GM12878 (cell line): ENCODE measurements at regions not wholly inside any gene's neighbourhood (a gene's known extent, or its start where the extent isn't known, plus 50 kb on each side); places are given as distances from the start of the nearest gene placed in this dataset.

ENCODE experiments used
- ATAC-seq: fragments of 200-7000 bp; cut with Tn5 transposase; 3 replicates; pipeline ENCODE4 v1.9.1; 2020; ENCODE audit warnings: mild to moderate bottlenecking, moderate library complexity
- BruUV-seq: library from RNA; stranded (reverse); fragments of 400-500 nt; replicated peaks from 2 replicates; lab custom pipeline; 2021; lab: Mats Ljungman, UMichigan
- CTCF ChIA-PET: fragments of 300-600 bp; sonication (Branson Sonifier 250); formaldehyde crosslinking; extraction: SDS; loops from one replicate; lab custom pipeline; 2021; ENCODE audit warnings: inconsistent platforms; lab: Yijun Ruan, JAX
- POLR2A ChIA-PET: fragments of 350-600 bp; formaldehyde crosslinking; extraction: SDS; loops from one replicate; lab custom pipeline; 2021; ENCODE audit warnings: inconsistent platforms; lab: Charles Lee
- RAD21 ChIA-PET: fragments of 300-600 bp; sonication (Branson Sonifier 250); formaldehyde crosslinking; loops from one replicate; lab custom pipeline; 2023; ENCODE audit warnings: antibody characterized with exemption; ENCODE audit not compliant: unreplicated experiment; lab: Charles Lee
- SMC1A ChIA-PET: fragments of 300-600 bp; sonication (Branson Sonifier 250); formaldehyde crosslinking; loops from one replicate; lab custom pipeline; 2023; ENCODE audit not compliant: unreplicated experiment, uncharacterized antibody; lab: Charles Lee
- DNase-seq: peaks from one replicate; pipeline ENCODE4 v3.0.0-alpha.2; 2011; ENCODE audit warnings: low read depth, low spot score
- FAIRE-seq: peaks from 3 replicates; lab custom pipeline; 2011; peaks lifted over from hg19 to GRCh38; lab: Jason Lieb, UNC
- H2AFZ ChIP-seq: 2 replicates; pipeline ENCODE4 v1.6.0; 2011; ENCODE audit warnings: low read depth, low read length, control low read depth; ENCODE audit not compliant: control insufficient read depth
- H3K27ac ChIP-seq: 2 replicates; pipeline ENCODE4 v1.5.1; 2011; ENCODE audit warnings: control low read depth; ENCODE audit not compliant: control insufficient read depth, insufficient read depth
- H3K27me3 ChIP-seq, 2 experiments: replicated peaks in 1 of 2; 2 replicates each; pipeline versions ENCODE4 v1.6.0 to v1.6.1; 2011; ENCODE audit warnings: low read length in 1 of 2; ENCODE audit not compliant: control insufficient read depth in 2 of 2, insufficient read depth in 2 of 2
- H3K36me3 ChIP-seq, 2 experiments: 2 replicates each; pipeline ENCODE4 v1.5.1; 2011; ENCODE audit warnings: low read length in 1 of 2; ENCODE audit not compliant: control insufficient read depth in 2 of 2, insufficient read depth in 2 of 2
- H3K4me1 ChIP-seq: 2 replicates; pipeline ENCODE4 v1.6.1; 2011; ENCODE audit warnings: mild to moderate bottlenecking, low read length, moderate library complexity, mixed read lengths; ENCODE audit not compliant: control insufficient read depth, insufficient read depth
- H3K4me2 ChIP-seq: 2 replicates; pipeline ENCODE4 v1.6.0; 2011; ENCODE audit warnings: control low read depth; ENCODE audit not compliant: control insufficient read depth, insufficient read depth
- H3K4me3 ChIP-seq: fragments of 200-600 bp; sonication (generic); 2 replicates; pipeline ENCODE4 v1.5.1; 2016
- H3K79me2 ChIP-seq: 2 replicates; pipeline ENCODE4 v1.6.0; 2011; ENCODE audit warnings: low read length; ENCODE audit not compliant: control insufficient read depth, insufficient read depth
- H3K9ac ChIP-seq: 2 replicates; pipeline ENCODE4 v1.8.0; 2011; ENCODE audit warnings: low read length, control low read depth, mixed read lengths; ENCODE audit not compliant: control insufficient read depth, insufficient read depth
- H3K9me3 ChIP-seq: replicated peaks from 3 replicates; pipeline ENCODE4 v1.5.1; 2011; ENCODE audit warnings: mild to moderate bottlenecking, low read length; ENCODE audit not compliant: control insufficient read depth, insufficient read depth
- H4K20me1 ChIP-seq: 2 replicates; pipeline ENCODE4 v1.6.0; 2011; ENCODE audit not compliant: control insufficient read depth, insufficient read depth
- BCL11A ChIP-seq: IDR thresholded peaks from 2 replicates; pipeline ENCODE4 v1.6.1; 2011; ENCODE audit warnings: low read depth, low read length
- CBFB ChIP-seq: IDR thresholded peaks from 2 replicates; pipeline ENCODE4 v1.6.1; 2016; ENCODE audit warnings: antibody characterized with exemption, low read depth
- CHD1 ChIP-seq: IDR thresholded peaks from 2 replicates; pipeline ENCODE4 v1.6.1; 2012; ENCODE audit warnings: low read depth, low read length, improper control_type of control experiment
- CHD2 ChIP-seq: IDR thresholded peaks from 2 replicates; pipeline ENCODE4 v1.6.1; 2011; ENCODE audit warnings: low read depth, low read length, improper control_type of control experiment, borderline replicate concordance
- GABPA ChIP-seq: IDR thresholded peaks from 2 replicates; pipeline ENCODE4 v1.6.1; 2014; ENCODE audit warnings: antibody characterized with exemption, low read depth, mild to moderate bottlenecking, inconsistent platforms
- KAT2A ChIP-seq: conservative IDR thresholded peaks from 2 replicates; pipeline ENCODE4 v1.6.1; 2011; ENCODE audit warnings: low read depth, low read length; ENCODE audit not compliant: control insufficient read depth
- NBN ChIP-seq: fragments of 450-650 bp; IDR thresholded peaks from 2 replicates; pipeline ENCODE4 v1.6.1; 2016
- NR2F1 ChIP-seq: fragments of 450-650 bp; conservative IDR thresholded peaks from 2 replicates; pipeline ENCODE4 v1.6.1; 2017; ENCODE audit warnings: mild to moderate bottlenecking
- POLR2A ChIP-seq: IDR thresholded peaks from 2 replicates; pipeline ENCODE4 v1.6.1; 2011; ENCODE audit warnings: low read depth, mild to moderate bottlenecking, low read length
- RAD51 ChIP-seq: fragments of 450-650 bp; IDR thresholded peaks from 2 replicates; pipeline ENCODE4 v1.6.1; 2016; ENCODE audit warnings: moderate library complexity, mild to moderate bottlenecking, inconsistent platforms
- RBBP5 ChIP-seq: fragments of 200-600 bp; sonication (generic); conservative IDR thresholded peaks from 2 replicates; pipeline ENCODE4 v1.6.1; 2016
- SMC3 ChIP-seq: IDR thresholded peaks from 2 replicates; pipeline ENCODE4 v1.6.1; 2011; ENCODE audit warnings: low read length, improper control_type of control experiment, borderline replicate concordance
- SREBF2 ChIP-seq: IDR thresholded peaks from 2 replicates; pipeline ENCODE4 v1.6.1; 2012; ENCODE audit warnings: mild to moderate bottlenecking, low read length
- STAT3 ChIP-seq: IDR thresholded peaks from 2 replicates; pipeline ENCODE4 v1.6.1; 2011; ENCODE audit warnings: low read depth, low read length, improper control_type of control experiment
- WGBS: methylation state at CpG from one replicate; pipeline ENCODE4 v1.1.6; 2016; ENCODE audit warnings: low lambda C conversion rate; ENCODE audit not compliant: insufficient replicate concordance, insufficient coverage; ENCODE audit errors: missing lambda C conversion rate; 5-methylcytosine and 5-hydroxymethylcytosine counted together
- in situ Hi-C: fragments of 300-500 bp; cut with MboI; formaldehyde crosslinking; loops from 9 replicates; pipeline ENCODE4 v1.14.3; 2018; ENCODE audit warnings: mixed read lengths
- intact Hi-C: fragments of 100-400 bp; cut with micrococcal nuclease; formaldehyde crosslinking; loops from one replicate; pipeline ENCODE4 v1.14.2; 2022; ENCODE audit not compliant: unreplicated experiment
- TF ChIP-seq, protein P1 (sequence below): IDR thresholded peaks from 2 replicates; pipeline ENCODE4 v1.6.1; 2012; ENCODE audit warnings: low read depth, low read length, improper control_type of control experiment
- TF ChIP-seq, protein P2 (sequence below): IDR thresholded peaks from 2 replicates; pipeline ENCODE4 v1.6.1; 2012; ENCODE audit warnings: low read length, inconsistent platforms
- TF ChIP-seq, protein P3 (sequence below): IDR thresholded peaks from 2 replicates; pipeline ENCODE4 v1.6.1; 2012; ENCODE audit warnings: mild to moderate bottlenecking, low read depth, low read length
- TF ChIP-seq, protein P4 (sequence below): fragments of 450-650 bp; IDR thresholded peaks from 2 replicates; pipeline ENCODE4 v1.6.1; 2017; ENCODE audit warnings: mild to moderate bottlenecking, moderate library complexity

DNA sequence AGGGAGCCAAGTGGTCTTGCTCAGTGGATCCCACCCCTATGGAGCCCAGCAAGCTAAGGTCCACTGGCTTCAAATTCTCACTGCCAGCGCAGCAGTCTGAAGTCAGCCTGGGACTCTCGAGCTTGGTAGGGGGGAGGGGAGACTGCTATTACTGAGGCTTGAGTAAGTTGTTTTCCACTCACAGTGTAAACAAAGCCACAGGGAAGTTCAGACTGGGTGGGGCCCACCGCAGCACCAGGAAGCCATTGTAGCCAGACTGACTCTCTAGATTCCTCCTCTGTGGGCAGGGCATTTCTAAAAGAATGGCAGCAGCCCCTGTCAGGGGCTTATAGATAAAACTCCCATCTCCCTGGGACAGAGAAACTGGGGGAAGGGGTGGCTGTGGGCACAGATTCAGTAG, 721.0 kb upstream of the NDST4 start (continued):
- TF ChIP-seq, protein P1, sequence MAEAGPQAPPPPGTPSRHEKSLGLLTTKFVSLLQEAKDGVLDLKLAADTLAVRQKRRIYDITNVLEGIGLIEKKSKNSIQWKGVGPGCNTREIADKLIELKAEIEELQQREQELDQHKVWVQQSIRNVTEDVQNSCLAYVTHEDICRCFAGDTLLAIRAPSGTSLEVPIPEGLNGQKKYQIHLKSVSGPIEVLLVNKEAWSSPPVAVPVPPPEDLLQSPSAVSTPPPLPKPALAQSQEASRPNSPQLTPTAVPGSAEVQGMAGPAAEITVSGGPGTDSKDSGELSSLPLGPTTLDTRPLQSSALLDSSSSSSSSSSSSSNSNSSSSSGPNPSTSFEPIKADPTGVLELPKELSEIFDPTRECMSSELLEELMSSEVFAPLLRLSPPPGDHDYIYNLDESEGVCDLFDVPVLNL: no peak
- TF ChIP-seq, protein P2, sequence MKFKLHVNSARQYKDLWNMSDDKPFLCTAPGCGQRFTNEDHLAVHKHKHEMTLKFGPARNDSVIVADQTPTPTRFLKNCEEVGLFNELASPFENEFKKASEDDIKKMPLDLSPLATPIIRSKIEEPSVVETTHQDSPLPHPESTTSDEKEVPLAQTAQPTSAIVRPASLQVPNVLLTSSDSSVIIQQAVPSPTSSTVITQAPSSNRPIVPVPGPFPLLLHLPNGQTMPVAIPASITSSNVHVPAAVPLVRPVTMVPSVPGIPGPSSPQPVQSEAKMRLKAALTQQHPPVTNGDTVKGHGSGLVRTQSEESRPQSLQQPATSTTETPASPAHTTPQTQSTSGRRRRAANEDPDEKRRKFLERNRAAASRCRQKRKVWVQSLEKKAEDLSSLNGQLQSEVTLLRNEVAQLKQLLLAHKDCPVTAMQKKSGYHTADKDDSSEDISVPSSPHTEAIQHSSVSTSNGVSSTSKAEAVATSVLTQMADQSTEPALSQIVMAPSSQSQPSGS: no peak
- TF ChIP-seq CHD1: no peak
- TF ChIP-seq GABPA: no peak
- no peak for TF ChIP-seq STAT3
- TF ChIP-seq NBN: no peak
- TF ChIP-seq NR2F1: no peak
- no peak for TF ChIP-seq BCL11A
- TF ChIP-seq SREBF2: no peak
- TF ChIP-seq, all 136 proteins: peak for 0

DNA sequence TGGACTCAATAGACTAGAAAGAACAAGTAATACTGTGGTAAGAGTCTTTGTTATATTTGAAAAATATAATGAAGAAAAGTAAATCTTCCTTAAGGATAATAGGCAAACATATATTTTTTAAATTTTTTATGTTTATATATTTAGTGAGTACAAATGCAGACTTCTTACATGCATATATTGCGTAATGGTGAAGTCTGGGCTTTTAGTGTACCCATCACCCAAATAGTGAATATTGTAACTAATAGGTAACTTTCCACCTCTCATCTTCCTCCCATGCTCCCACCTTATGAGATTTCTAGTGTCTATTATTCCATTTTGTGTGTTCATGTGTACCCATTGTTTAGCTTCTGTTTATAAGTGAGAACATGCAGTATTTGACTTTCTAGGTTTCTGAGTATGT, 711.2 kb upstream of the NDST4 start:
- ChIA-PET SMC1A (no interaction called here), POLR2A (no interaction called here), RAD21 (no interaction called here), CTCF (no interaction called here)
- H4K20me1 ChIP-seq: no peaks in the 10 kb centered on the region
- H3K4me2 ChIP-seq: no peak overlapping the region
- H3K4me3 ChIP-seq: no peak overlapping the region
- H3K9ac ChIP-seq: no peak overlapping the region
- no peak for FAIRE-seq
- ATAC-seq: no peak
- H3K36me3 ChIP-seq: no peaks in the 10 kb centered on the region
- no peak for DNase-seq
- no peak overlapping the region for H3K27ac ChIP-seq
- BruUV-seq: no TSS peak
- H3K9me3 ChIP-seq: no peaks in the 10 kb centered on the region
- no peaks in the 10 kb centered on the region for H3K79me2 ChIP-seq
- no peaks in the 10 kb centered on the region for H3K27me3 ChIP-seq
- WGBS: 77% methylated on average over 1 of the region's 1 CpG
- no peaks in the 10 kb centered on the region for H3K4me1 ChIP-seq
- intact Hi-C loops: no loop called here
- in situ Hi-C loops: no loop called here
- no peak overlapping the region for H2AFZ ChIP-seq
- TF ChIP-seq KAT2A (no peak), RBBP5 (no peak), RAD51 (no peak), POLR2A (no peak), CBFB (no peak), CHD2 (no peak), SMC3 (no peak)
- TF ChIP-seq, protein P3, sequence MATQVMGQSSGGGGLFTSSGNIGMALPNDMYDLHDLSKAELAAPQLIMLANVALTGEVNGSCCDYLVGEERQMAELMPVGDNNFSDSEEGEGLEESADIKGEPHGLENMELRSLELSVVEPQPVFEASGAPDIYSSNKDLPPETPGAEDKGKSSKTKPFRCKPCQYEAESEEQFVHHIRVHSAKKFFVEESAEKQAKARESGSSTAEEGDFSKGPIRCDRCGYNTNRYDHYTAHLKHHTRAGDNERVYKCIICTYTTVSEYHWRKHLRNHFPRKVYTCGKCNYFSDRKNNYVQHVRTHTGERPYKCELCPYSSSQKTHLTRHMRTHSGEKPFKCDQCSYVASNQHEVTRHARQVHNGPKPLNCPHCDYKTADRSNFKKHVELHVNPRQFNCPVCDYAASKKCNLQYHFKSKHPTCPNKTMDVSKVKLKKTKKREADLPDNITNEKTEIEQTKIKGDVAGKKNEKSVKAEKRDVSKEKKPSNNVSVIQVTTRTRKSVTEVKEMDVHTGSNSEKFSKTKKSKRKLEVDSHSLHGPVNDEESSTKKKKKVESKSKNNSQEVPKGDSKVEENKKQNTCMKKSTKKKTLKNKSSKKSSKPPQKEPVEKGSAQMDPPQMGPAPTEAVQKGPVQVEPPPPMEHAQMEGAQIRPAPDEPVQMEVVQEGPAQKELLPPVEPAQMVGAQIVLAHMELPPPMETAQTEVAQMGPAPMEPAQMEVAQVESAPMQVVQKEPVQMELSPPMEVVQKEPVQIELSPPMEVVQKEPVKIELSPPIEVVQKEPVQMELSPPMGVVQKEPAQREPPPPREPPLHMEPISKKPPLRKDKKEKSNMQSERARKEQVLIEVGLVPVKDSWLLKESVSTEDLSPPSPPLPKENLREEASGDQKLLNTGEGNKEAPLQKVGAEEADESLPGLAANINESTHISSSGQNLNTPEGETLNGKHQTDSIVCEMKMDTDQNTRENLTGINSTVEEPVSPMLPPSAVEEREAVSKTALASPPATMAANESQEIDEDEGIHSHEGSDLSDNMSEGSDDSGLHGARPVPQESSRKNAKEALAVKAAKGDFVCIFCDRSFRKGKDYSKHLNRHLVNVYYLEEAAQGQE: no peak
- TF ChIP-seq, protein P4, sequence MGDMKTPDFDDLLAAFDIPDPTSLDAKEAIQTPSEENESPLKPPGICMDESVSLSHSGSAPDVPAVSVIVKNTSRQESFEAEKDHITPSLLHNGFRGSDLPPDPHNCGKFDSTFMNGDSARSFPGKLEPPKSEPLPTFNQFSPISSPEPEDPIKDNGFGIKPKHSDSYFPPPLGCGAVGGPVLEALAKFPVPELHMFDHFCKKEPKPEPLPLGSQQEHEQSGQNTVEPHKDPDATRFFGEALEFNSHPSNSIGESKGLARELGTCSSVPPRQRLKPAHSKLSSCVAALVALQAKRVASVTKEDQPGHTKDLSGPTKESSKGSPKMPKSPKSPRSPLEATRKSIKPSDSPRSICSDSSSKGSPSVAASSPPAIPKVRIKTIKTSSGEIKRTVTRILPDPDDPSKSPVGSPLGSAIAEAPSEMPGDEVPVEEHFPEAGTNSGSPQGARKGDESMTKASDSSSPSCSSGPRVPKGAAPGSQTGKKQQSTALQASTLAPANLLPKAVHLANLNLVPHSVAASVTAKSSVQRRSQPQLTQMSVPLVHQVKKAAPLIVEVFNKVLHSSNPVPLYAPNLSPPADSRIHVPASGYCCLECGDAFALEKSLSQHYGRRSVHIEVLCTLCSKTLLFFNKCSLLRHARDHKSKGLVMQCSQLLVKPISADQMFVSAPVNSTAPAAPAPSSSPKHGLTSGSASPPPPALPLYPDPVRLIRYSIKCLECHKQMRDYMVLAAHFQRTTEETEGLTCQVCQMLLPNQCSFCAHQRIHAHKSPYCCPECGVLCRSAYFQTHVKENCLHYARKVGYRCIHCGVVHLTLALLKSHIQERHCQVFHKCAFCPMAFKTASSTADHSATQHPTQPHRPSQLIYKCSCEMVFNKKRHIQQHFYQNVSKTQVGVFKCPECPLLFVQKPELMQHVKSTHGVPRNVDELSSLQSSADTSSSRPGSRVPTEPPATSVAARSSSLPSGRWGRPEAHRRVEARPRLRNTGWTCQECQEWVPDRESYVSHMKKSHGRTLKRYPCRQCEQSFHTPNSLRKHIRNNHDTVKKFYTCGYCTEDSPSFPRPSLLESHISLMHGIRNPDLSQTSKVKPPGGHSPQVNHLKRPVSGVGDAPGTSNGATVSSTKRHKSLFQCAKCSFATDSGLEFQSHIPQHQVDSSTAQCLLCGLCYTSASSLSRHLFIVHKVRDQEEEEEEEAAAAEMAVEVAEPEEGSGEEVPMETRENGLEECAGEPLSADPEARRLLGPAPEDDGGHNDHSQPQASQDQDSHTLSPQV: no peak
